GM18868 (cell line): ENCODE measurements at regions not wholly inside any gene's neighbourhood (a gene's known extent, or its start where the extent isn't known, plus 50 kb on each side); places are given as distances from the start of the nearest gene placed in this dataset.

Experiments used
- ATAC-seq: cut with Tn5 transposase; IDR thresholded peaks from one replicate; pipeline ENCODE4 v1.9.1; 2021; ENCODE audit warnings: mild to moderate bottlenecking, moderate library complexity; ENCODE audit not compliant: unreplicated experiment

DNA sequence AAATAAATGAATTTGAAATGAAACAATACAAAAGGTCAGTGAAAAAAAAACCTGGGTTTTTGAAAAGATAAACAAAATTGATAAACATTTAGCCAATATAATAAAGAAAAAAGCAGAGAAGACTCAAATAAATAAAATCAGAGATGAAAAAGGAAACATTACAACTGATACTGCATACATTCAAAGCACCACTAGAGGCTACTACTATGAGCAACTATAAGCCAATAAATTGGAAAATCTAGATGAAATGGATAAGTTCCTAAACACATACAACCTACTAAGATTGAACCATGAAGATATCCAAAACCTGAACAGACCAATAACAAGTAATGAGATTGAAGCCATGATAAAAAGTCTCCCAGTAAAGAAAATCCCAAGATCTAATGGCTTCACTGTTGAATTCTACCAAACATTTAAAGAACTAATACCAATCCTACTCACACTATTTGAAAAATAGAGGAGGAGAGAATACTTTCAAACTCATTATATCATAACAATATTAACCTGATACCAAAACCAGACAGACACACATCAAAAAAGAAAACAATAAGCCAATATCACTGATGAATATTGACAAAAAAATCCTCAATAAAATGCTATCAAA is 80.8 kb upstream of the CERS6 start:
- ATAC-seq: no peak

DNA sequence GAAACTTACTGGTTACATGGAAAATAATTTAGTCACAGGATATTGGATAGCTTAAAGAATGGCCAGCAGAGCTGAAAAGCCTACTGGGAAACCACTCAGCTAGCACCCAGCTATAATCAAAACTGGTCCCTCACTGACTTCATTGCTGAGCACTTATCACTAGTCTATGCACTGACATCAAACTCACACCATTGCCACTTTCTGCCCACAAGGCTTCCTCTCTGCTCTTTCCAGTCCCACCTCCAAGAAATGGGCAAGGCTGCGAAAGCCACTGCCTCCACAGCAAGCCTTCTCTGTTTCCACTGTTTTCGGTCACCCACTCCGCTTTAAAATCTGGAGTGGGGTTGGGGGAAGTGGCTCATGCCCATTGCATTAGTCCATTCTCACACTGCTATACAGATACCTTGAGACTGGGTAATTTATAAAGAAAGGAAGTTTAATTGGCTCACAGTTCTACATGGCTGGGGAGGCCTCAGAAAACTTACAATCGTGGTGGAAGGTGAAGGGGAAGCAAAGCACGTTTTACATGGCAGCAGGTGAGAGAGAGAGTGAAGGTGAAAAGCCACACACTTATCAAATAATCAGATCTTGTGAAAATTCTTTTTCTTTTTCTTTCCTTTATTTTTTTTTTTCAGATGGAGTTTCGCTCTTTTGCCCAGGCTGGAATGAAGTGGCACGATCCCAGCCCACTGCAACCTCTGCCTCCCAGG is 77.0 kb upstream of the CERS6 start:
- ATAC-seq: no peak

DNA sequence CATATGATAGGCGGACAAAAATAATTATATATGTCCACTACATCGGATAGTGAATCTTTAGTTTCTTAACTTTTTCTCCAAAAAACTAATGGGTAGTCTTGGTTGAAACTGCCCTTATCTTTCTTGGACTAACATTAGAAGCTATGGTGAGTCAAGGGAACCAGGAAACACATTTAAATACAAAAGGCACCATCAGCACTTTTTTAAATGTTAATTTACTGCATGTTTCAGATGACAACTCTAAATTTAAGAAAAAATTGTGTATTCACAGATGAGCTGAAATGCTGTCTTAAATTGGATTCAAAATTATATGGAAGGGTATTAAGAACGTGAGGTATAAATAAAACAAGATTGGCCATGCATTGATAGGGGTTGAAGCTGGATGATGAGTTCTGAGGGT is 75.6 kb upstream of the CERS6 start:
- no peak for ATAC-seq

DNA sequence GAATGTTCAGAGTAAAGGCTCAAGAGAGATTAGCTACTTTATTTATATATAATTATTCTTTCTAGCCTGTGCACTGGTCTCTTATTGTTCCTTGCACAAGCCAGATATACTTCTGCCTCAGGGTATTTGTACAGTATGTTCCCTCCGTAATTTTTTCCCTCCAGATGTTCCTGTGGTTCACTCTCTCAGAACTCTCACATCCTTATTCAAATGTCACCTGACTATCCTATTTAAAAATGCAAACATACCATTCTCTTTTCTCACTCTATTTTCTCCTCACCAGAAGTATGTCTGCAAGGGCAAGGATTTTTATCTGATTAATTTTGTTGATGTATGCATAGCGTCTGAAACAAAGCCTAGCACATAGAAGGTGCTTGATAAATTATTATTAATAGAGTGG is 64.0 kb upstream of the CERS6 start:
- ATAC-seq: no peak

DNA sequence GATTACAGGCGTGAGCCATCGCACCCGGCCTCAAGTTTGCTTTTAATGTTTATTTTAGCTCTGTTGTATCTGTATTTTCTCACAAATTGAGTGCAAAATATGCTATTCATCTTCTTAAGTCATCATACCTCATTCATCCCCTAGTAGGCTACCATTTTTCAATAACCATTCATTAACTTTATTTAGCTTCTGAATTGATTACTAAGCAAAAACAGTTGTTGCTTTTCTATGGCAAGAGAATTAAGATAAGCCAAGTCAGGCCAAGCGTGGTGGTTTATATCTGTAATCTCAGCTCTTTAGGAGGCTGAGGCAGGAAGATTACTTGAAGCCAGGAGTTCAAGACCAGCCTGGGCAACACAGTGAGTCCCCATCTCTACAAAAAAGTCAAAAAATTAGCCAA is 63.3 kb upstream of the CERS6 start:
- no peak for ATAC-seq

DNA sequence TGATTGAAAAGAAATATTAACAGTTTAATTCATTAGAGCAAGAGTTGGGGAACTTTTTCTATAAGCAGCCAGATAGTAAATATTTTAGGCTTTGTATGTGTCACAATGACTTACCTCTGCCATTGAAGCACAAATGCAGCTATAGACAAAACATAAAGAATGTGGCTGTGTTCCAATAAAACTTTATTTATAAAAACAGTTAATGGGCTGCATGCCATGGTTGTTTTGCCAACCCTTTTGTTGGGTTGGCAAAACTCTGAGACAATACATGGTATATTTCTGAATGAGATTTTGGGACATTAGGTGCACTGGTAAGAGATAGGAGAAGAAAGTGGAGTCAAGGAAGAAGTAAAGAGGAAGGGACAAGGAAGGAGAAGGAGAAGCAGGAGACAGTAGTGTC is 61.8 kb upstream of the CERS6 start:
- no peak for ATAC-seq

DNA sequence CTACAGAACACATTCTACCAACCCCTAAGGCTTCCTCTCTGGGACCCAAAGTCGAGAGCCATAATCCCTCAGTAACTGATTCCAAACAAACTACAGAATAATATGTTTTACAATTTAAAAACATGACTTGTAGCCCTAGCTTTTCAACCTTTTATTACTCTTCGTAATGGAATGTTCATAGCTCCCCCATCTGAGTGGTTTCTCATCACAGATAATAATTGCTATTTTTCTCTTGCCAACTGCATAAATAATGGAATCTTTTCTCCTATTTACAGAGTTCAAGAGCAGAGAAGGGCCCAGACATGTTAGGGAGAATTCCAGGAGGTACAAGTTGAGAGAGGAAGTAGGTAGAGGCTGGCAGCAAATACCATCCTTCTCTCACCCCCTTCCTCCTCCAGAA is 59.9 kb upstream of the CERS6 start:
- no peak for ATAC-seq

DNA sequence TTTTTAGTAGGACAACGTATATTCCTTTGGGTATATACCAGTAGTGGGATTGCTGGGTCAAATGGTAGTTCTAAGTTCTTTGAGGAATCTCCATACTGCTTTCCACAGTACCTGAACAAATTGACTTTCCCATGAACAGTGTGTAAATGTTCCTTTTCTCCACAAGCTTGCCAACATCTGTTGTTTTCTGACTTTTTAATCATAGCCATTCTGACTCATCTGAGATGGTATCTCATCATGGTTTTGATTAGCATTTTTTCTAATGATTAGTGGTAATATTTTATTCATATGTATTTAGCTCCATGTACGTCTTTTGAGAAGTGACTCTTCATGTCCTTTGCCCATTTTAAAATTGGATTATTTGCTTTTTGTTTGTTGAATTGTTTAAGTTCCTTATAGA is 58.4 kb upstream of the CERS6 start:
- ATAC-seq: no peak

DNA sequence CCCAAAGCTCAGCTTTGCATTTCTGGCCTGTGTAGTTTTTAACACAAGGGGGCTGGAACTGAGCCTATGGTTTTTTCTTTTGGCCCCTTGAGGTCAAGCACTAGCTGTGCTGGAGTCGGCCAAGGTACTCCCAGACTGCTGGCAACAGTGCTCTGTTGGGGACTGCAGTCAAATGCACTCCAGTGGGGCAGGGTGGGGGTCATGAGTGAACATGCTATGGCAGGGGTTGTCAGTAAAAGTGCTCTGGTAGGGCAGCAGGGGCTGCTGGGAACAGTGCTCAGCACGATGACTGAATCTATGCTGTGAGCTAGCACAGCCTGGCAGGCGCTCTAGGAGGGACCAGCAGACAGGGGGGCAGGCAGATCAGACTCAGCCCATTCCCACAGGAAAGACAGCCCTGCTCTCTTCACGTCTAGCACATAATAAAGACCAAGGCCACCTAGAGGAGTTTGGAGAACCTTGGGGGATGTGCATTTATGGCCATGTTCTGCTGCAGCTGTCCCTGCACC is 55.0 kb upstream of the CERS6 start:
- no peak for ATAC-seq

DNA sequence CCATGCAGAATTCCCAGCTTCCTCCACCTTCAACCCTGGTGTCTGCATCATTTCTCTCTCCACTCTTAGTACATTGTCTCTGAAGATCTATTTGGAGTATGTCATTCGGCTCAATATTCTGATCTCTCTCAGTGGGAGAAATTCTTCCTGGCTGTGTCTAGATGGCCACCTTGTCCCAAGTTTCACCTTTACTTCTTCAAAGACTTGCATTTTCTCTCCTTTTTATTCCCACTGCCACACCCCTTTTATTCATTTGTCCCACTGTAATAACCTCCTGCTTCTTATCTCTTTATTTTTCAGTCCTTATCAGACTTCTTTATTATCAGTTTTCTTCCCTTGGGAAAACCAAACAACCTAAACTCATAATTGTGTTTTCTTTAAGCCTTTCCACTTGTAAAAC is 54.3 kb upstream of the CERS6 start:
- no peak for ATAC-seq

DNA sequence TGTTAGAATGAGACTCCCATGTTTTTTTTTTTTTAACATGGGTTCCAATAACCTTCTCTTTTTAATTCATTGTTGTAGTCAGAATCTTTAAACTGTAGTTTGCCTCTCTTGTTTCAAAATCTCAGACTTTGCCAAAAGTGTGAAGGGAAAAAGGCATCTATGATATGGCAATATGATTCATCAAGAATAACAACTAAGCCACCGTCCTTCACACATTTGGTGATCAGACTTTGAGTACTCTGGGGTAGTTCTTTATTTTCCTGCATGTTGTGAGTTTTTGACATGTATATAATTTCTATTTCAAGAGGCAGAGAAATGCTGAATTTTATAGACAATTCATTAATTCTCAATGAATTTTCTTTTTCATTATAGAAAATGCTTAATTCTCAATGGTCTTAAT is 53.5 kb upstream of the CERS6 start:
- no peak for ATAC-seq

DNA sequence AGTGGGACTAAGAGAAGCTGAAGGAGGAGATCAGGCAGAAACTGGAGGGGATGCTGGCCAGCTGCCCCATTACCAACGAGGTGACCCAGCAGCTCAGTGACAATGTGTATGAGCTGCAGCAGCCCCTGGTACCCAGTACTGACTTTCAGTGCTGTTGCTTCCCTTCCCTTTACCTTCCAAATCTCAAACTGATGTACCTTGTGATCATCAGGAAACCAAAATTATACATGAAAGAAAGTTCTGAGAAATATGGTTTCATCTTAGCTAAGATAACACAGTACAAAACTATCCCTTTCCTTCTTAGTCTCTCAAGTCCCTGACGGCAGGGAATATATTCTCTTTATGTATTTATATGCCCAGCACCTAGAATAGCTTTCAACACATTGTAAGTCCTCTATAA is 52.3 kb upstream of the CERS6 start:
- no peak for ATAC-seq

DNA sequence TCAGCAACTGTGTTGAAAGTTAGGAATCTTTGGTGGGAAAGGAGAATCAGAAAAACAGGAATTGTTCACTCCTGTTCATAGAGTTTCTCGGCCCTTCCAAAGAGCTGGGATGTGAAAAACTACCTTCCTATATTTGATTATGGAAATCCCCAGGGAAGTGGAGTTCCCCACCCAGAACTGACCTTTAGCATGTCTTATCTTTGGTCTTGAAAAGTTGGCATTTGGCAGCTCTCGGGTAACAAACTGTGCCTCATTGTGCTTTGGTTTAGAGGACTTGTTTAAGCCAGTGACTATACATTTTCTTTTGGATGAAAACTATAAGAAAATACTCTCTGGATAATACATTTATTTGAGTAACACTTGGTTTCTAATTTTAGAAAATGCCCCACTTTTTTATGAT is 51.3 kb upstream of the CERS6 start:
- no peak for ATAC-seq
